ENCODE measurements at regions not wholly inside any gene's neighbourhood (a gene's known extent, or its start where the extent isn't known, plus 50 kb on each side); places are given as distances from the start of the nearest gene placed in this dataset.

- no TSS peak for BruUV-seq (replicated peaks)
- Histone ChIP-seq H3K27me3 (replicated peaks in 1 of 2; ENCODE audit: control insufficient read depth in 2 of 2, insufficient read depth in 2 of 2, low read length in 1 of 2) (no peaks in the 10 kb centered on the region), H3K4me1 (ENCODE audit: control insufficient read depth, insufficient read depth, low read length) (no peaks in the 10 kb centered on the region), H3K4me2 (ENCODE audit: control insufficient read depth, insufficient read depth) (no peak overlapping the region), H3K4me3 (no peak overlapping the region), H3K27ac (ENCODE audit: control insufficient read depth, insufficient read depth) (no peak overlapping the region), H4K20me1 (ENCODE audit: control insufficient read depth, insufficient read depth) (no peaks in the 10 kb centered on the region), H3K79me2 (ENCODE audit: control insufficient read depth, insufficient read depth, low read length) (no peaks in the 10 kb centered on the region), H3K9me3 (replicated peaks; ENCODE audit: control insufficient read depth, insufficient read depth, low read length) (no peaks in the 10 kb centered on the region), H2AFZ (ENCODE audit: control insufficient read depth, low read depth, low read length) (no peak overlapping the region), H3K36me3 (ENCODE audit: control insufficient read depth in 2 of 2, insufficient read depth in 2 of 2, low read length in 1 of 2) (no peaks in the 10 kb centered on the region), H3K9ac (ENCODE audit: control insufficient read depth, insufficient read depth, low read length) (no peak overlapping the region)
- in situ Hi-C loops (cut with MboI) (no loop called here), intact Hi-C loops (cut with micrococcal nuclease; ENCODE audit: unreplicated experiment) (no loop called here)
- CTCF ChIA-PET, result no interaction called here
- FAIRE-seq (no peak), ATAC-seq (no peak), DNase-seq (ENCODE audit: low read depth, low spot score) (no peak)
- POLR2A ChIA-PET, result no interaction called here
- TF ChIP-seq NFYB (IDR thresholded peaks at IDR 0.05; ENCODE audit: insufficient read depth, low read depth, low read length) (0 out of 2 replicates have a peak, but pooled peaks have one; percentile 26), RUNX3 (IDR thresholded peaks at IDR 0.05; ENCODE audit: low read length) (no peak)
- RAD21 ChIA-PET (ENCODE audit: unreplicated experiment), result no interaction called here
- whole genome bisulfite sequencing (ENCODE audit: insufficient coverage, insufficient replicate concordance, low lambda C conversion rate, missing lambda C conversion rate), result 30% methylated on average over 8 of the region's 8 CpGs
- SMC1A ChIA-PET (ENCODE audit: uncharacterized antibody, unreplicated experiment), result no interaction called here
Measured at GRCh38 chr4:137421796-137422195, 110.5 kb downstream of the PCDH18 start.

GRCh38 chr4:137420901-137421396 is 111.3 kb downstream of the PCDH18 start:
- CTCF ChIA-PET, result no interaction called here
- H3K79me2 ChIP-seq (ENCODE audit: control insufficient read depth, insufficient read depth, low read length), result no peaks in the 10 kb centered on the region
- no peak for DNase-seq (ENCODE audit: low read depth, low spot score)
- intact Hi-C loops (cut with micrococcal nuclease; ENCODE audit: unreplicated experiment) (no loop called here), in situ Hi-C loops (cut with MboI) (no loop called here)
- POLR2A ChIA-PET, result no interaction called here
- H3K36me3 ChIP-seq (ENCODE audit: control insufficient read depth in 2 of 2, insufficient read depth in 2 of 2, low read length in 1 of 2), result no peaks in the 10 kb centered on the region
- RAD21 ChIA-PET (ENCODE audit: unreplicated experiment), result no interaction called here
- no peaks in the 10 kb centered on the region for H4K20me1 ChIP-seq (ENCODE audit: control insufficient read depth, insufficient read depth)
- ATAC-seq, result no peak
- SMC1A ChIA-PET (ENCODE audit: uncharacterized antibody, unreplicated experiment), result no interaction called here
- no peak overlapping the region for H3K27ac ChIP-seq (ENCODE audit: control insufficient read depth, insufficient read depth)
- TF ChIP-seq CBX3 (IDR thresholded peaks at IDR 0.05; ENCODE audit: borderline replicate concordance, low read depth) (no peak), CTCF (IDR thresholded peaks at IDR 0.05 in 2 of 3, conservative IDR thresholded peaks at IDR 0.05 in 1 of 3; ENCODE audit: control insufficient read depth in 2 of 3, extremely low read depth in 1 of 3, insufficient read depth in 1 of 3, low read depth in 3 of 3, low read length in 3 of 3) (no peak), TBL1XR1 (IDR thresholded peaks at IDR 0.05; ENCODE audit: low read depth, low read length) (no peak)
- no peak overlapping the region for H2AFZ ChIP-seq (ENCODE audit: control insufficient read depth, low read depth, low read length)
- WGBS (ENCODE audit: insufficient coverage, insufficient replicate concordance, low lambda C conversion rate, missing lambda C conversion rate), result 68% methylated on average over 35 of the region's 43 CpGs
- H3K27me3 ChIP-seq (replicated peaks in 1 of 2; ENCODE audit: control insufficient read depth in 2 of 2, insufficient read depth in 2 of 2, low read length in 1 of 2), result no peaks in the 10 kb centered on the region
- H3K9me3 ChIP-seq (replicated peaks; ENCODE audit: control insufficient read depth, insufficient read depth, low read length), result no peaks in the 10 kb centered on the region
- no peak overlapping the region for H3K4me3 ChIP-seq
- no peak overlapping the region for H3K9ac ChIP-seq (ENCODE audit: control insufficient read depth, insufficient read depth, low read length)
- H3K4me2 ChIP-seq (ENCODE audit: control insufficient read depth, insufficient read depth), result no peak overlapping the region
- BruUV-seq (replicated peaks), result no TSS peak
- no peaks in the 10 kb centered on the region for H3K4me1 ChIP-seq (ENCODE audit: control insufficient read depth, insufficient read depth, low read length)
- no peak for FAIRE-seq
